Liver (tissue), 3 donors: ENCODE measurements at regions not wholly inside any gene's neighbourhood (a gene's known extent, or its start where the extent isn't known, plus 50 kb on each side); places are given as distances from the start of the nearest gene placed in this dataset.

Experiments used
- TF ChIP-seq, protein P1 (sequence below): fragments of 150-350 bp; IDR thresholded peaks from 2 replicates; pipeline ENCODE4 v1.5.1; 2017; ENCODE audit warnings: improper control_type of control experiment, low read depth, low read length; ENCODE audit not compliant: missing input control
- TF ChIP-seq, protein P2 (sequence below): IDR thresholded peaks from 2 replicates; pipeline ENCODE4 v1.6.1; 2016; ENCODE audit warnings: antibody characterized with exemption
- donor health status: healthy.
- donor health status: healthy.

DNA sequence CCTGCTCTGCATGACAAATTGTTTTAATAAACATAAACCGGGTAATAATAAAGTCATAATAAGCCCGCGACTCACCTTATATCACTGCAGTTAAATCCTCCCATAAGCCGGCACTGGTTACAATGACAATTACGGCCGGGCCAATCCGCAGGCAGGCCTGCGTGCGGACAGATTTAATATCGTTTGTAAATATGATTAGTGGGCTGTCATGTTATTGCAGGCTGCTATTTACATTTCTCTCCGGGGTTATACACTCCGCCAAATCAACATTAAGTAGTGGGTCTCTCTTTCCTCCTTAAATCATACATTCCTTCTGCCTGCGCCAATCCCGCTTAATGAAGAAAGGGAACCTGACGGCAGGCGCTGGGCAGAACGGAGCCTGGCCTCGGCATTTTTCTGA is 51.8 kb upstream of the LMO1 start:
- TF ChIP-seq, protein P1, sequence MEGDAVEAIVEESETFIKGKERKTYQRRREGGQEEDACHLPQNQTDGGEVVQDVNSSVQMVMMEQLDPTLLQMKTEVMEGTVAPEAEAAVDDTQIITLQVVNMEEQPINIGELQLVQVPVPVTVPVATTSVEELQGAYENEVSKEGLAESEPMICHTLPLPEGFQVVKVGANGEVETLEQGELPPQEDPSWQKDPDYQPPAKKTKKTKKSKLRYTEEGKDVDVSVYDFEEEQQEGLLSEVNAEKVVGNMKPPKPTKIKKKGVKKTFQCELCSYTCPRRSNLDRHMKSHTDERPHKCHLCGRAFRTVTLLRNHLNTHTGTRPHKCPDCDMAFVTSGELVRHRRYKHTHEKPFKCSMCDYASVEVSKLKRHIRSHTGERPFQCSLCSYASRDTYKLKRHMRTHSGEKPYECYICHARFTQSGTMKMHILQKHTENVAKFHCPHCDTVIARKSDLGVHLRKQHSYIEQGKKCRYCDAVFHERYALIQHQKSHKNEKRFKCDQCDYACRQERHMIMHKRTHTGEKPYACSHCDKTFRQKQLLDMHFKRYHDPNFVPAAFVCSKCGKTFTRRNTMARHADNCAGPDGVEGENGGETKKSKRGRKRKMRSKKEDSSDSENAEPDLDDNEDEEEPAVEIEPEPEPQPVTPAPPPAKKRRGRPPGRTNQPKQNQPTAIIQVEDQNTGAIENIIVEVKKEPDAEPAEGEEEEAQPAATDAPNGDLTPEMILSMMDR, result no peak
- TF ChIP-seq, protein P2, sequence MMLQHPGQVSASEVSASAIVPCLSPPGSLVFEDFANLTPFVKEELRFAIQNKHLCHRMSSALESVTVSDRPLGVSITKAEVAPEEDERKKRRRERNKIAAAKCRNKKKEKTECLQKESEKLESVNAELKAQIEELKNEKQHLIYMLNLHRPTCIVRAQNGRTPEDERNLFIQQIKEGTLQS, result no peak
